Upper lobe of right lung (tissue), 1 donor: ENCODE measurements at regions not wholly inside any gene's neighbourhood (a gene's known extent, or its start where the extent isn't known, plus 50 kb on each side); places are given as distances from the start of the nearest gene placed in this dataset.

ENCODE experiments used
- ATAC-seq: fragments of 200-7000 bp; cut with Tn5 transposase; one replicate; pipeline ENCODE4 v1.9.1; 2020; ENCODE audit warnings: mild to moderate bottlenecking, moderate library complexity
- DNase-seq: peaks from one replicate; pipeline ENCODE4 v3.0.0-alpha.2; 2020
- H3K27ac ChIP-seq: fragments of 200-600 bp; one replicate; pipeline ENCODE4 v1.8.0; 2022
- H3K27me3 ChIP-seq: fragments of 200-600 bp; one replicate; pipeline ENCODE4 v1.8.0; 2022; ENCODE audit warnings: mild to moderate bottlenecking
- H3K36me3 ChIP-seq: fragments of 200-600 bp; one replicate; pipeline ENCODE4 v1.8.0; 2022
- H3K4me1 ChIP-seq: fragments of 200-600 bp; one replicate; pipeline ENCODE4 v1.8.0; 2022
- H3K4me3 ChIP-seq: fragments of 200-600 bp; one replicate; pipeline ENCODE4 v1.8.0; 2022; ENCODE audit warnings: mild to moderate bottlenecking
- H3K9me3 ChIP-seq: fragments of 200-600 bp; one replicate; pipeline ENCODE4 v1.8.0; 2022
- CTCF ChIP-seq: fragments of 200-600 bp; IDR thresholded peaks from one replicate; pipeline ENCODE4 v1.8.0; 2022; ENCODE audit warnings: antibody characterized with exemption
- intact Hi-C: fragments of 100-400 bp; cut with DNase I; formaldehyde crosslinking; loops from one replicate; pipeline ENCODE4 v1.11.0; 2022
- donor health status: DM: no; HTN: yes; CAD: no; lungs with severe emphysema.

- no peak overlapping the region for H3K27ac ChIP-seq
- intact Hi-C loops: no loop called here
- no peaks in the 10 kb centered on the region for H3K4me1 ChIP-seq
- DNase-seq: no peak
- H3K4me3 ChIP-seq: no peak overlapping the region
- H3K36me3 ChIP-seq: no peaks in the 10 kb centered on the region
- no peaks in the 10 kb centered on the region for H3K27me3 ChIP-seq
- no peak for ATAC-seq
- no peak for TF ChIP-seq CTCF
- no peaks in the 10 kb centered on the region for H3K9me3 ChIP-seq
Measured at GRCh38 chr16:49940464-49941224, 84.4 kb upstream of the CNEP1R1 start.

- ATAC-seq: no peak
- Histone ChIP-seq H3K27ac (no peak overlapping the region), H3K36me3 (no peaks in the 10 kb centered on the region), H3K4me3 (no peak overlapping the region), H3K4me1 (no peaks in the 10 kb centered on the region), H3K9me3 (no peaks in the 10 kb centered on the region), H3K27me3 (no peaks in the 10 kb centered on the region)
- no peak for TF ChIP-seq CTCF
- DNase-seq: no peak
- intact Hi-C loops: no loop called here
Measured at GRCh38 chr16:49944221-49944620, 80.8 kb upstream of the CNEP1R1 start.

GRCh38 chr16:49947907-49948678 lies 76.9 kb upstream of the CNEP1R1 start:
- ATAC-seq: no peak
- Histone ChIP-seq H3K9me3 (no peaks in the 10 kb centered on the region), H3K4me3 (no peak overlapping the region), H3K27ac (no peak overlapping the region), H3K36me3 (no peaks in the 10 kb centered on the region), H3K27me3 (no peaks in the 10 kb centered on the region), H3K4me1 (no peaks in the 10 kb centered on the region)
- intact Hi-C loops: no loop called here
- no peak for TF ChIP-seq CTCF
- no peak for DNase-seq

- Histone ChIP-seq H3K27ac (no peak overlapping the region), H3K4me1 (no peaks in the 10 kb centered on the region), H3K27me3 (no peaks in the 10 kb centered on the region), H3K36me3 (no peaks in the 10 kb centered on the region), H3K4me3 (no peak overlapping the region), H3K9me3 (no peaks in the 10 kb centered on the region)
- no peak for ATAC-seq
- intact Hi-C loops: no loop called here
- DNase-seq: no peak
- no peak for TF ChIP-seq CTCF
Measured at GRCh38 chr16:49951574-49952195, 73.3 kb upstream of the CNEP1R1 start.

- DNase-seq (no peak), ATAC-seq (no peak)
- intact Hi-C loops: no loop called here
- no peak for TF ChIP-seq CTCF
- Histone ChIP-seq H3K36me3 (no peaks in the 10 kb centered on the region), H3K4me1 (no peaks in the 10 kb centered on the region), H3K9me3 (no peaks in the 10 kb centered on the region), H3K27me3 (no peaks in the 10 kb centered on the region), H3K4me3 (no peak overlapping the region), H3K27ac (no peak overlapping the region)
Measured at GRCh38 chr16:49952386-49952785, 72.6 kb upstream of the CNEP1R1 start.
